ENCODE measurements at regions not wholly inside any gene's neighbourhood (a gene's known extent, or its start where the extent isn't known, plus 50 kb on each side); places are given as distances from the start of the nearest gene placed in this dataset.
A peak's percentile ranks its signal among the peaks of the same experiment; 100 is the strongest.

DNA sequence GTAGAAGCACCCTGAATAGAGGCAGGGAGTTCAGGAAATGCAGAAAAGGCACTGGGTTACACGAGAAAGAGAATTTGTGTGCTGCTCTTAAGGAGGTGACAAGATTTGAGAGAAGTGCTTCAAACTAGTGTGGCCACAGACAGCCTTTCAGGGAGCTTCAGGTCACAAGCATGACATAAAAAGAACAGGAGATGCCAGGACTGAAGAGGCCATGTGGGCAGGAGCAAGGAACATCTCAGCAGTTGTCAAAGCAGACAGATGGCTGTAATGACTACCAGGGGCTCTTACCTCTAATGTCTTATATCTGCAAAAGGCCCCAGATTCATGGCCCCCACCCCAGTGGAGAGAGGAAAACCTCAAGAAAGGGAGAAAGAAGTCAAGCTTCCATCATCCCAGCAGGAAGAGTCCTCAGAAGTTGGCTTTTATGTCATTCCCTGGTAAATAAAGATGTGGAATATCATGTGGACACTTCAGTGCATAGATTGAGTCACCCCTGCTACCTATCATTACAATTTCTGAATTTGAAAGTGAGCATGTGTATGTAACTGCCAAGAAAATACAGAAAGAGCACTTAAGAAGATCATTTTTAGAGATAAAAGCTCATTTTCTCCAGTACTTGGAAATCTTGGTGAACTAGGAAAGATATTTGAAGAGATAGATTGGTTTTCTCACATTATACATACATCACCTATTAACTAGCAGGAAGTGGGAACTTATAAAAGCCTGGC, 214.4 kb upstream of the RORB start:
- no peak for DNase-seq
- H3K27ac Mint-ChIP-seq = no peak overlapping the region
- intact Hi-C loops (cut with micrococcal nuclease) = no loop called here
- peaks cover 10% of the 10 kb centered on the region for H3K27me3 Mint-ChIP-seq
- H3K36me3 Mint-ChIP-seq (ENCODE audit: low read depth) = no peaks in the 10 kb centered on the region
- no peaks in the 10 kb centered on the region for H3K9me3 Mint-ChIP-seq
- H3K4me1 Mint-ChIP-seq = peaks cover 11% of the 10 kb centered on the region
- no peak overlapping the region for H3K4me3 Mint-ChIP-seq

DNA sequence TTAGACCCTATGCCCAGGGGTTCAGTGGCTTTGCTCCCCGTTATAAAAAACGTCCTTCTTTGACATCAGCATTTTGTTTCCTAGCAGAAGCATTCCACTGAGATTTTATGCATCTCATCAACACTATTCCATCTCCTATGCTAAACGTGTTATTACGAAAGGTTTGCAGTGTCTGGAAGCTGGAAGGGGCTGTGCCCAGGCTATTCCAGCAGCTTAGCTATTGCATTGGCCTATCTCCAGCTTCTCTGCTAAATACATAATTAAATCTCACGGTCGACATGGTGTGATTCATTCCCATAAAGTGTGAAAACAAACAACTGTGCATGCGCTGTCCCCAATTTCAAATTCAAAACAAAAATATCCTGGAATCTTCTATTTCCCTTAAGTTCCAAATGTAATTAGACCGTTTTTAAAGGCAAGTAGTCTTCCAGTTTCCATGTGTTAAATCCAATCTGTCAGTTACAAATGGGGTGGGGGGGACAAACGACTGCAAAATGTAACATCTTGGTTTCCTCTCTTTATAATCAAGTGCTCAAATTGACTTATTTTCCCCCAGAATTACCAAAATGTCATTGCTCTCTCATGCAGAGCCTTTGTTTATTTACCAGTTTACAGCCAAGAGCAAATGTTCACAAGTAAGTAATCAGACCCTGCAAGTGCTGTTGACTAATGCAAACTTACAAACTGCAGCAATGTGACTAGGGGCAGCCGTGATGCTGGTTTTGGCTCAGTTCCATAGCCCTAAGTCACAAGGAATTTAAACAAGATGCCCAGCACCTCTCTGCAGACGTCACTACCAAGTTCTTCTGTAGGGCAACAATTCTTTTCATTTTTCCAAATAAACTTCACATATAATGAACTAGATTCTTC, 212.3 kb upstream of the RORB start:
- Mint-ChIP-seq H3K36me3 (ENCODE audit: low read depth) (no peaks in the 10 kb centered on the region), H3K4me1 (peaks cover 8% of the 10 kb centered on the region), H3K9me3 (no peaks in the 10 kb centered on the region), H3K27me3 (peaks cover 10% of the 10 kb centered on the region), H3K27ac (no peak overlapping the region), H3K4me3 (no peak overlapping the region)
- DNase-seq = no peak
- intact Hi-C loops (cut with micrococcal nuclease) = no loop called here

DNA sequence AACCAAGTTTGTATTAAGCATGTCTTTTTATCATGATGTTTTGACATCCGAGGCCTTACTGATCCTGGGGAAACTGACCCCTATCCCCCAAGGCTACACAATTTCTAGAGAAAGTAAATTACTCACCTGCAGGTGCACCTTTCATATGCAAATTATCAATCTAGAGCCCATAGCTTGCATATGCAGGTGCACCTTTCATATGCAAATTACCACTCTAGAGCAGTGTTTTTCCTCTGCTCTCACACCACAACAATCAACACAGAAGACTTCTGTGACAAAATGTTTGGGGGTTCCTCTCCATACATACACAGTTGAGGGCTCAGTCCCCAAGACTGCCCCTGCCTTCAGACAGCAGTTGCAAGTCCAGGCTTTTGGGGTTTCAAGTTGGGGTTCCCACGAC, 203.7 kb upstream of the RORB start:
- no peak overlapping the region for H3K4me3 Mint-ChIP-seq
- H3K27ac Mint-ChIP-seq = no peak overlapping the region
- H3K27me3 Mint-ChIP-seq = no peaks in the 10 kb centered on the region
- no peaks in the 10 kb centered on the region for H3K4me1 Mint-ChIP-seq
- no peaks in the 10 kb centered on the region for H3K36me3 Mint-ChIP-seq (ENCODE audit: low read depth)
- DNase-seq = no peak
- intact Hi-C loops (cut with micrococcal nuclease) = no loop called here
- no peaks in the 10 kb centered on the region for H3K9me3 Mint-ChIP-seq

DNA sequence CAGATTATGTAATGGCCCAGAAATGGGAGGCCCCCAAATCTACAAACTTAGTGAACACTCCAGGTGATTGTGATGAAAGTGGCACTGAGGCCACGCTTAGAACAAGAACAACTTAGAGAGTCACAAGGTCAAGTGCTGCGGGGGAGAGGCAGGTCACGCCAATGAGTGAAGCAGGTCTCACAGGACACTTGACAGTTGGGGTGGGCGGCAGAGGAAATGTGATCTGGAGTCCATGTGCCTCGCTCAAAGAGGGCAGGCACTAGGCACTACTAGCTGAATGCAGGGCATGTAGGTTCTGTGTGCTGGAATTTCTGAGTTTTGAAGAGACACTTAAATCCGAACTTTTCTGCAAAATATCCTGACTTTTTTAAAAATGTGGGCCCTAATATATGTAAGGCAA, 193.2 kb upstream of the RORB start:
- intact Hi-C loops (cut with micrococcal nuclease) = no loop called here
- no peaks in the 10 kb centered on the region for H3K36me3 Mint-ChIP-seq (ENCODE audit: low read depth)
- no peak for DNase-seq
- no peaks in the 10 kb centered on the region for H3K9me3 Mint-ChIP-seq
- peaks cover 2% of the 10 kb centered on the region for H3K27me3 Mint-ChIP-seq
- H3K27ac Mint-ChIP-seq = no peak overlapping the region
- H3K4me1 Mint-ChIP-seq = no peaks in the 10 kb centered on the region
- H3K4me3 Mint-ChIP-seq = no peak overlapping the region

DNA sequence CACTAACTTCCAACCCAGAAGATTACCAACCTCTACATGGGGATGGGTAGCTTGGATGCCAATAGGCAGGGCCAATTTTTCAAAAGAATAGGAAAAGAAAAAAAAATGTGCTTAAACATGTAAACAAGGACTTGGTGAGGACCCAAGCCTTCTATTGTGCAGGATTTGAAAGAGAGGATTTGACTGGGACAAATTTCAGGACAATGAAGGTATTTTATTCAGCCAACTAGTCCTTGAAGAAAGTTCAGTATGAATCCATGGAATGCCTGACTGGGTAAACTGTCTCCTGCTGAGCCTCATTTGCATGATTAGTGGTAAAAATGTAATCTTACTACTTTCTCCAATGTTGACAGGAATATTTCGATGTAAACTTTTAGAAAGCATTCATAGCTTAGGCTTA, 192.5 kb upstream of the RORB start:
- Mint-ChIP-seq H3K4me3 (no peak overlapping the region), H3K27ac (no peak overlapping the region), H3K36me3 (ENCODE audit: low read depth) (no peaks in the 10 kb centered on the region), H3K27me3 (no peaks in the 10 kb centered on the region), H3K9me3 (no peaks in the 10 kb centered on the region), H3K4me1 (no peaks in the 10 kb centered on the region)
- intact Hi-C loops (cut with micrococcal nuclease) = no loop called here
- no peak for DNase-seq

DNA sequence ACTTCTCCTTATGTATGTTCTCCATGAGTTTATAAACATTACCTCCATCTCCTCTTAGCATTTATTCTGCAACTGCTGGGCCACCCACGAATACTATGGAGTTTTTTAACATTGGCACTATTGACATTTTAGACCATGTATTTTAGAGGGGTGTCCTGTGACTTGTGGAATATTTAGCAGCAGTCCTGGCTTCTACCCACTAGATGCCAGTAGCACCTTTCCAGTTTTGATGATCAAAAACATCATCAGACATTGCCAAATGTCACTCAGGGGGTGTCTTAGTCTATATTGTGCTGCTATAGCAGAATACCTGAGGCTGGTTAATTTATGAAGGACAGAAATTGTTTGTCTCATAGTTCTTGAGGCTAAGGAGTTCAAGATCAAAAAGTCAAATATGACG, 187.5 kb upstream of the RORB start:
- no peaks in the 10 kb centered on the region for H3K36me3 Mint-ChIP-seq (ENCODE audit: low read depth)
- no peak overlapping the region for H3K4me3 Mint-ChIP-seq
- no peak overlapping the region for H3K27ac Mint-ChIP-seq
- H3K4me1 Mint-ChIP-seq = no peaks in the 10 kb centered on the region
- intact Hi-C loops (cut with micrococcal nuclease) = no loop called here
- H3K27me3 Mint-ChIP-seq = no peaks in the 10 kb centered on the region
- no peak for DNase-seq
- no peaks in the 10 kb centered on the region for H3K9me3 Mint-ChIP-seq

DNA sequence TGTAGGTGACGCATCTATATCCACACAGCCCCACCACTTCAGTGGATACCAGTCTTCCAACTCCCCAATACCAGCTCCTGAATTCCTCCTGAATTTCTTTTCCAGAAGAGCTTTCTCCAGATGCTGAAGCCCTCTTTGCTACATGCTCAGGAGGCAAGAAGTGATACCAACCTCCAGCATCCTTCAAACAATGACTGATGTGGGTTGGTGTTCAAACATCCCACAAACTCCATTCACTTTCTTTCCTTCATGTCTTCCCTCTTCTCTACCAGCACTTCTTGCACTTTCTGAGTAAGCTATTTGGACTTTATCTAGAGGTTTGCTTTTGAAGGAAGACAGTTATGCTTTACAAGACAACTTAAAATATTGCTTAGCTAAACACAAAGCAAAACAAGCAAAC, 179.9 kb upstream of the RORB start:
- Mint-ChIP-seq H3K27ac (no peak overlapping the region), H3K9me3 (peaks cover 8% of the 10 kb centered on the region), H3K36me3 (ENCODE audit: low read depth) (no peaks in the 10 kb centered on the region), H3K4me1 (no peaks in the 10 kb centered on the region), H3K27me3 (peaks cover 4% of the 10 kb centered on the region), H3K4me3 (no peak overlapping the region)
- DNase-seq = no peak
- intact Hi-C loops (cut with micrococcal nuclease) = no loop called here

DNA sequence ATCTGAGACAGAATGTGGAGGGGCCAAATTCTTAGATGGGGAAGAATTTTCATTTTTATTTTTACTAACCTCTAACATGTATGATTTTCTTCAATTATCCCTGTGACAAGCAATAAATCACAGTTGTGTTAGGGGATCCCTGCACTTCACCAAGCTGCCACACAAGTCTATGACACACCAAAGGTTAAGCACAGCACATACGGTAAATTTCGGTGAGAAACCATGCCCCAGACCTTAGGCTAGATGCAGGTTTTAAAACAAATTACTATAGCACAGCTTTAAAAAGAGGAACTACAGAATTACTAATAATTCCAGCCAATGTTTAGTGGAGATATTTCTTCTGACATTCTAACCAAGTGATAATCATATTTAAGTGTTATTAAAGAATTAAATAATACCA, 175.7 kb upstream of the RORB start:
- intact Hi-C loops (cut with micrococcal nuclease) = loop anchor here (10.0 kb wide), 1 partner anchor 77 kb away; no protein-coding TSS in a partner anchor
- H3K36me3 Mint-ChIP-seq (ENCODE audit: low read depth) = no peaks in the 10 kb centered on the region
- no peak overlapping the region for H3K27ac Mint-ChIP-seq
- peaks cover 10% of the 10 kb centered on the region for H3K4me1 Mint-ChIP-seq
- DNase-seq = no peak
- peaks cover 4% of the 10 kb centered on the region for H3K27me3 Mint-ChIP-seq
- peaks cover 14% of the 10 kb centered on the region for H3K9me3 Mint-ChIP-seq
- no peak overlapping the region for H3K4me3 Mint-ChIP-seq

DNA sequence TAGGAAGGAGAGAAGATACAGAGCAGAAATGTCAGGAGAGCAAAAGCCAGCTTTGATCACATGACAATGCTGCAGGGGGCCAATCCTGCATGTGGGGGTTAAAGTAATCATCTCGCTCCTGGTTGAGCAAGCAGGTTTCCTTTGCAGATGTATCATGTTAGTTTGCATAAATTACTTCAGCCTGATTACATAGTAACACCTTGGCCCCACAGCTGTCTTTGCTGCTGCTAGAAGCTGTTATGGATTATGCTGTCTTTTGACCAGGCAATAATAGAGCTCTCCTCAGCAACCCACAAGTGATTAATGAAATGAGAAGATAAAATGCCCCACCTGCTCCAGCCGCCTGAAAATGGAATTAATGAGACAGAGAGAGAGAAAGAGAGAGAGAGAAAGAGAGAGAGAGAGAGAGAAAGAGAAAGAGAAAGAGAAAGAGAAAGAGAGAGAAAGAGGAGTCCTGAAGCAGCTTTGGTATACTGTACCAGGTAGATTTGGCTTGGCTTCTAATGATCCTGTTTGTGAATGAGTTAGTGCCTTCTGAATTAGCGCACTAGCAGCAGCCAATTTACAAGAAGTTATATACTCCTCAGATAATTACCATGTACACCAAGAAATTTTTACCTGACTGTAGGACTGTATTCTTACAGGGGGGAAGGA, 174.3 kb upstream of the RORB start:
- peaks cover 17% of the 10 kb centered on the region for H3K9me3 Mint-ChIP-seq
- H3K27ac Mint-ChIP-seq = peak overlapping the region; percentile 38
- DNase-seq = peak; percentile 67
- peak overlapping the region; percentile 81 for H3K4me3 Mint-ChIP-seq
- intact Hi-C loops (cut with micrococcal nuclease) = loop anchor here (10.0 kb wide), 1 partner anchor 78 kb away; no protein-coding TSS in a partner anchor
- H3K4me1 Mint-ChIP-seq = peaks cover 10% of the 10 kb centered on the region
- no peaks in the 10 kb centered on the region for H3K36me3 Mint-ChIP-seq (ENCODE audit: low read depth)
- H3K27me3 Mint-ChIP-seq = peaks cover 2% of the 10 kb centered on the region

DNA sequence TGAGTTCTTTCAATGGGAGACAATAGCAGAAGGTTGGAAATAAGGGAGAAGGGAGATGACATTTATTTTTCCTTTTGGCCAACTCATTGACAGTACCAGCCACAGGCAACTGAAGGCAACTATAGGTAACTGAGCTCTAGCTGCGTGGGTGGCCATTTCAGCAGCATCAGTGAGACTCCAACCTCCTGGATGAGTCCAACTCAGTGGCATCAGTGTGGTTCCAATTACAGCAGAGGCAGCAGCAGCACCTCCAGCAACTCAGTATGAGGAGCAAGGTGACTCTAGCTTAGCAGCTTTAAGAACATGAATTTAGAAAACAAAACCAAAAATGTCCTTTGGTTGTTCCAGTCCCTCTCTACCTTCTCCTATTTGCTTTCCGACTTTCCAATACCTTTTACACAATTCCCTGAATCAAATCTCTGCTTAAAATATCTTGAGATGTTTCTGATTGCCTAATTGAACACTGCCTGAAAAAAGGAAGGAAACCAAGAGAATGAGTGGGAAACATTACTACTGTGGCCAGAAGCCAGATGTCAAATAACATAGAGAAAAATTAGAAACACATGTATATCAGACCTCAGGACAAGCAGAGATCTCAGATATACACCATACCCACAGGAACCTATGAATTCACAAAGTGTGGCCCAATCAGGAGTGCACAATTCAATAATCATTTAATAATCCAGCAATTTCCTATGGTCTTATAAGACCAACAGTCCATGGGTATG, 166.5 kb upstream of the RORB start:
- Mint-ChIP-seq H3K36me3 (ENCODE audit: low read depth) (no peaks in the 10 kb centered on the region), H3K9me3 (peaks cover 6% of the 10 kb centered on the region), H3K4me1 (peaks cover 20% of the 10 kb centered on the region), H3K4me3 (no peak overlapping the region), H3K27ac (no peak overlapping the region), H3K27me3 (peaks cover 4% of the 10 kb centered on the region)
- no peak for DNase-seq
- intact Hi-C loops (cut with micrococcal nuclease) = no loop called here

DNA sequence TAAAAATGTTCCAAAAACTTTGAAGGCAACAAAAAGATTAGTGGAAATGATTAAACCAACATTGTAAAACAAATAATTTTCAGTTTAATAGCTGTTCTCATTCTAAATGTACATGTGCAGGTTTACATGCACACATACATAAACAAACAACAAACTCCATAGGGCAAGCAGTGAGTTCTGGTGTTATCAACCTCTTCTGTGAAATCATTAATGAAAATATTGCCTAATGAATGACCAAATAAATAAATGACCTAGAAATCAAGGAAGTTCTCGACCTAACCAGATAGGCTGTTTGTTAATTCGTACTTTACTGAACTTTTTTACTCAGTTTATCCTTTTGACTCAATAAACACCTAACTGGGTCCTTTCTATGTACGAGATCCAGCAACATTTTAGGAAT, 165.5 kb upstream of the RORB start:
- no peak overlapping the region for H3K27ac Mint-ChIP-seq
- H3K27me3 Mint-ChIP-seq = peaks cover 4% of the 10 kb centered on the region
- peaks cover 2% of the 10 kb centered on the region for H3K9me3 Mint-ChIP-seq
- H3K36me3 Mint-ChIP-seq (ENCODE audit: low read depth) = no peaks in the 10 kb centered on the region
- no peak overlapping the region for H3K4me3 Mint-ChIP-seq
- DNase-seq = no peak
- H3K4me1 Mint-ChIP-seq = peaks cover 20% of the 10 kb centered on the region
- intact Hi-C loops (cut with micrococcal nuclease) = no loop called here

DNA sequence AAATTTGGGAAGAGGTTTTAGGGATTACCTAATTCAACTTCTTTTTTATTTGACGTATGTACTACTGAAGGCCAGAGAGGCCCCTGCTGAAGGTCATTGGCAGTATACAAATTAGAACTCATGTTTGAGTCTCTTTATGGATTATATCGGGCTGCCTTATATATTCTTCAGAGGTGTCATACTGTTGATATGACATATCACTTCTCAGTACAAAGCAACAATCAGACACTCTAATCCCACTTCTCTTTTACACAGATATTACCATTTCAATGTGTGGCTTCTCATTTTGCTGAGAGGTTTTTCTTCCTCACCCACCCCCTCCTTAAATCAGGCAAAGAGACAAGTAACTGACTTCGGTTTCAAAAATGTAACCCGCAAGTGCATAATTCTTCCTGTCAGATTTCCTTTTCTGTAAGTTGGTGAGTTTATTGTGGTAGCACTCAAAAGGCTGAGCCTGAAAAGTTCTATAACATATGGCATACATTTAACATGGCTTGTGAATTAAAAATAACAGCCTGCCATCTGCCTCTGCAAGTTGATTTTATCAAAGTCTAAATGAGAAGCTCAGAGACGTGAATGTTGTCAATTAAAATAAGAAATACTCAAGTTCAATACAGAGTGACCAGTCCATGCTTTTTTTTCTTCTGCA, 163.6 kb upstream of the RORB start:
- peaks cover 20% of the 10 kb centered on the region for H3K4me1 Mint-ChIP-seq
- no peaks in the 10 kb centered on the region for H3K9me3 Mint-ChIP-seq
- peak overlapping the region; percentile 55 for H3K4me3 Mint-ChIP-seq
- peaks cover 1% of the 10 kb centered on the region for H3K27me3 Mint-ChIP-seq
- peak overlapping the region; percentile 45 for H3K27ac Mint-ChIP-seq
- intact Hi-C loops (cut with micrococcal nuclease) = no loop called here
- H3K36me3 Mint-ChIP-seq (ENCODE audit: low read depth) = no peaks in the 10 kb centered on the region
- no peak for DNase-seq

DNA sequence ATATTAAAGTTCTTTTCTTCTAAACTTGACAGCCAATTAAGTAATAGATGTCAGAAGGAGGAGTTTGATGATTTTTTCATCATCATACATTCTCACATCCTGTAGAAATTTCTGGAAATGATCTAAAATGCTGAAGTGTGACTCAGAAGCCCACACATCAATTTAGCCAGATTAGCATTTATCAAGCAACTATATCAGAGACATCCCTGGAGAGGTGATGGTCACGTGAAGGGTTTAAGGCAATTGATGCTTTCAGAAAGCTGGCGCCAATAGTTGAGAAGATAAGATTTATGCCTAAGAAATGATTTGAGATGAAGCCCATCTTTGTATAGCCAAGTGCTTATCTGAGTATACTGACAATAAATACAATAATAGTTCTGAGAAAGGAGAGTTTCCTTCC, 162.9 kb upstream of the RORB start:
- H3K4me3 Mint-ChIP-seq = peak overlapping the region; percentile 55
- H3K9me3 Mint-ChIP-seq = no peaks in the 10 kb centered on the region
- no peaks in the 10 kb centered on the region for H3K36me3 Mint-ChIP-seq (ENCODE audit: low read depth)

More for the DNA sequence above, 162.9 kb upstream of the RORB start:
- Mint-ChIP-seq H3K27me3 (no peaks in the 10 kb centered on the region), H3K4me1 (peaks cover 20% of the 10 kb centered on the region), H3K27ac (no peak overlapping the region)
- intact Hi-C loops (cut with micrococcal nuclease) = no loop called here
- DNase-seq = no peak

Measured in activated CD4-positive, alpha-beta T cell treated with anti-CD3 and anti-CD28 coated beads, Interleukin-2, amount 10 ng/mL, durations not matched to agents 24 days and 14 days (primary cell).